ENCODE measurements at regions not wholly inside any gene's neighbourhood (a gene's known extent, or its start where the extent isn't known, plus 50 kb on each side); places are given as distances from the start of the nearest gene placed in this dataset.

- no peak for DNase-seq (ENCODE audit: low spot score)
- no peak for ATAC-seq
- Mint-ChIP-seq H3K36me3 (peaks cover 44% of the 10 kb centered on the region), H3K9me3 (peaks cover 60% of the 10 kb centered on the region), H3K4me1 (no peaks in the 10 kb centered on the region), H3K27ac (no peak overlapping the region), H3K27me3 (ENCODE audit: low read depth) (peaks cover 12% of the 10 kb centered on the region), H3K4me3 (no peak overlapping the region)
- ChIA-PET CTCF (no interaction called here), POLR2A (no interaction called here)
- TF ChIP-seq ESRRA (CRISPR knock-in tag; IDR thresholded peaks at IDR 0.05; ENCODE audit: borderline replicate concordance): no peak
- TF ChIP-seq, protein P1, sequence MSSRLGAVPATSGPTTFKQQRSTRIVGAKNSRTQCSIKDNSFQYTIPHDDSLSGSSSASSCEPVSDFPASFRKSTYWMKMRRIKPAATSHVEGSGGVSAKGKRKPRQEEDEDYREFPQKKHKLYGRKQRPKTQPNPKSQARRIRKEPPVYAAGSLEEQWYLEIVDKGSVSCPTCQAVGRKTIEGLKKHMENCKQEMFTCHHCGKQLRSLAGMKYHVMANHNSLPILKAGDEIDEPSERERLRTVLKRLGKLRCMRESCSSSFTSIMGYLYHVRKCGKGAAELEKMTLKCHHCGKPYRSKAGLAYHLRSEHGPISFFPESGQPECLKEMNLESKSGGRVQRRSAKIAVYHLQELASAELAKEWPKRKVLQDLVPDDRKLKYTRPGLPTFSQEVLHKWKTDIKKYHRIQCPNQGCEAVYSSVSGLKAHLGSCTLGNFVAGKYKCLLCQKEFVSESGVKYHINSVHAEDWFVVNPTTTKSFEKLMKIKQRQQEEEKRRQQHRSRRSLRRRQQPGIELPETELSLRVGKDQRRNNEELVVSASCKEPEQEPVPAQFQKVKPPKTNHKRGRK (CRISPR knock-in tag; IDR thresholded peaks at IDR 0.05; ENCODE audit: borderline replicate concordance): no peak
- no peak for TF ChIP-seq TEAD1 (CRISPR knock-in tag; IDR thresholded peaks at IDR 0.05)
- no peak for TF ChIP-seq FOXP4 (CRISPR knock-in tag; IDR thresholded peaks at IDR 0.05)
- TF ChIP-seq, protein P2, sequence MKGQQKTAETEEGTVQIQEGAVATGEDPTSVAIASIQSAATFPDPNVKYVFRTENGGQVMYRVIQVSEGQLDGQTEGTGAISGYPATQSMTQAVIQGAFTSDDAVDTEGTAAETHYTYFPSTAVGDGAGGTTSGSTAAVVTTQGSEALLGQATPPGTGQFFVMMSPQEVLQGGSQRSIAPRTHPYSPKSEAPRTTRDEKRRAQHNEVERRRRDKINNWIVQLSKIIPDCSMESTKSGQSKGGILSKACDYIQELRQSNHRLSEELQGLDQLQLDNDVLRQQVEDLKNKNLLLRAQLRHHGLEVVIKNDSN (CRISPR knock-in tag; IDR thresholded peaks at IDR 0.05): no peak
- TF ChIP-seq EMX1 (CRISPR knock-in tag; IDR thresholded peaks at IDR 0.05): no peak
- TF ChIP-seq TP53 (CRISPR knock-in tag; IDR thresholded peaks at IDR 0.05): no peak
- no peak for TF ChIP-seq GRHL2 (CRISPR knock-in tag; IDR thresholded peaks at IDR 0.05; ENCODE audit: insufficient replicate concordance, severe bottlenecking)
- no peak for TF ChIP-seq ZNF416 (CRISPR knock-in tag; IDR thresholded peaks at IDR 0.05)
These were observed 1014.1 kb upstream of the RAG2 start for GRCh38 chr11:37612146-37612545.

DNA sequence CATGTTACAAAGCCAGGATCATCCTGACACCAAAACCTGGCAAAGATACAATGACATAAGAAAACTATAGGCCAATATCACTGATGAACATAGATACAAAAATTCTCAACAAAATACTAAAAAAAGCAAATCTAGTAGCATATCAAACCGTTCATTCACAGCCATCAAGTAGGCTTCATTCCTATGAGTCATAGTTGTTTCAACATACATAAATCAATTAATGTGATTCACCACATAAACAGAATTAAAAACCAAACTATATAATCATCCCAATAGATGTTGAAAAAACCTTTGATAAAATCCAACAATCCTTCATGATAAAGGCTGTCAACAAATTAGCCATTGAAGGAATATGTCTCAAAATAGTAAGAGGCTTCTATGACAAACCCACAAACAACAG is 1007.2 kb upstream of the RAG2 start:
- H3K27ac Mint-ChIP-seq: no peak overlapping the region
- H3K27me3 Mint-ChIP-seq (ENCODE audit: low read depth): peaks cover 18% of the 10 kb centered on the region
- CTCF ChIA-PET: no interaction called here
- TF ChIP-seq ZNF532 (CRISPR knock-in tag; IDR thresholded peaks at IDR 0.05; ENCODE audit: borderline replicate concordance) (no peak), EMX1 (CRISPR knock-in tag; IDR thresholded peaks at IDR 0.05) (no peak)
- no peaks in the 10 kb centered on the region for H3K4me1 Mint-ChIP-seq
- no peak overlapping the region for H3K4me3 Mint-ChIP-seq
- ATAC-seq (no peak), DNase-seq (ENCODE audit: low spot score) (no peak)
- H3K36me3 Mint-ChIP-seq: peaks cover 66% of the 10 kb centered on the region
- POLR2A ChIA-PET: no interaction called here
- H3K9me3 Mint-ChIP-seq: peaks cover 80% of the 10 kb centered on the region

DNA sequence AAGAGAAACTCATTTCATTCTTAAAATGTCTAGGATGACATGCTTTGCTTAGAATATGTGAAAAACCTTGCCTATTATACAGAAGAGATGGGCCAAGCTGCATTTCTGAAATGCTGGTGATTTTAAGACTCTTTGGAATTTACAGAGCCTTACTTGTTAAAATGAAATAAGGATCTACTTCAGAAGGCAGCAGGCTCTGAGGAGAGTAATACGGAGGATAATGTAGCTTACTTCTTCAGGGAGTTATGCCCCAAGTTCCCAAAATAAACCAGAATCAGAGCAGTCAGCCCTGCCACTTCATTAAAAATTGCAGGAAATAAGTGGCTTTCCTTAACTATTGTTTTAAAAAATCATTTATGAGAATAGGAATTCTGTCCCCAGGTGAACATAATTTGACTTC is 1000.3 kb upstream of the RAG2 start:
- H3K4me1 Mint-ChIP-seq: peaks cover 6% of the 10 kb centered on the region
- no peak overlapping the region for H3K4me3 Mint-ChIP-seq
- no peak for TF ChIP-seq STAT6 (CRISPR knock-in tag; conservative IDR thresholded peaks at IDR 0.05; ENCODE audit: low read depth)
- peaks cover 69% of the 10 kb centered on the region for H3K9me3 Mint-ChIP-seq
- ATAC-seq (no peak), DNase-seq (ENCODE audit: low spot score) (no peak)
- ChIA-PET POLR2A (no interaction called here), CTCF (no interaction called here)
- H3K36me3 Mint-ChIP-seq: peaks cover 53% of the 10 kb centered on the region
- peaks cover 35% of the 10 kb centered on the region for H3K27me3 Mint-ChIP-seq (ENCODE audit: low read depth)
- H3K27ac Mint-ChIP-seq: no peak overlapping the region

Data from WTC11 (cell line).